Adrenal gland (tissue), 9 donors: ENCODE measurements at regions not wholly inside any gene's neighbourhood (a gene's known extent, or its start where the extent isn't known, plus 50 kb on each side); places are given as distances from the start of the nearest gene placed in this dataset.

ENCODE experiments used
- DNase-seq, 7 donors: peaks; one replicate each; pipeline ENCODE4 v3.0.0-alpha.2; 2019 to 2020
- H3K27ac ChIP-seq, 5 donors: fragments of 200-600 bp; sonication (generic) in 4 of 5; 1 replicate in 3 of 5; 2 replicates in 2 of 5; pipeline versions ENCODE4 v1.5.1 to v1.8.0; 2016 to 2020; ENCODE audit warnings: mild to moderate bottlenecking in 1 of 5
- H3K27me3 ChIP-seq: fragments of 200-600 bp; 2 replicates; pipeline ENCODE4 v1.8.0; 2021
- H3K36me3 ChIP-seq, 2 donors: fragments of 200-600 bp; replicated peaks in 1 of 2; 1 replicate in 1 of 2; 2 replicates in 1 of 2; pipeline versions ENCODE4 v1.5.1 to v1.8.0; 2018 to 2022
- H3K4me1 ChIP-seq, 2 donors: fragments of 200-600 bp; replicated peaks in 1 of 2; 1 replicate in 1 of 2; 2 replicates in 1 of 2; pipeline versions ENCODE4 v1.5.1 to v1.8.0; 2018 to 2021
- H3K4me3 ChIP-seq, 4 donors: fragments of 200-600 bp; sonication (generic) in 3 of 4; one replicate each; pipeline ENCODE4 v1.5.1; 2016 to 2018
- H3K9me3 ChIP-seq, 3 donors: fragments of 200-600 bp; sonication (generic) in 1 of 3; replicated peaks in 1 of 3; 1 replicate in 2 of 3; 2 replicates in 1 of 3; pipeline versions ENCODE4 v1.5.1 to v1.8.0; 2016 to 2021
- POLR2A ChIP-seq, 2 donors: fragments of 450-650 bp; IDR thresholded peaks; one replicate each; pipeline ENCODE4 v1.6.1; 2017; ENCODE audit warnings: antibody characterized with exemption in 2 of 2, mild to moderate bottlenecking in 2 of 2, moderate library complexity in 1 of 2
- WGBS, 4 donors: extraction: QIAGEN DNeasy Blood & Tissue Kit in 2 of 4; methylation state at CpG; one replicate each; pipeline versions ENCODE4 v1.1.5 to v1.1.7; 2013 to 2017; 5-methylcytosine and 5-hydroxymethylcytosine counted together
- intact Hi-C, 2 donors: fragments of 100-400 bp; cut with DNase I; formaldehyde crosslinking; loops; one replicate each; pipeline versions ENCODE4 v1.14.1 to v1.15.0; 2022 to 2023
- TF ChIP-seq, protein P1 (sequence below), 6 experiments: fragments of 450-650 bp in 4 of 6; fragments of 200-600 bp in 2 of 6; sonication (generic) in 1 of 6; IDR thresholded peaks; 1 replicate in 5 of 6; 2 replicates in 1 of 6; pipeline versions ENCODE4 v1.5.1 to v1.8.0; 2016 to 2021; ENCODE audit warnings: antibody characterized with exemption in 6 of 6, mild to moderate bottlenecking in 2 of 6, moderate library complexity in 1 of 6
- donor health status: healthy with polysubstance abuse.
- donor health status: Bipolar disorder and iron deficiency.
- donor health status: DM: yes; HTN: yes; CAD: no.
- donor health status: DM: no; HTN: no; CAD: no.
- donor health status: DM: no; HTN: no; CAD: no.

DNA sequence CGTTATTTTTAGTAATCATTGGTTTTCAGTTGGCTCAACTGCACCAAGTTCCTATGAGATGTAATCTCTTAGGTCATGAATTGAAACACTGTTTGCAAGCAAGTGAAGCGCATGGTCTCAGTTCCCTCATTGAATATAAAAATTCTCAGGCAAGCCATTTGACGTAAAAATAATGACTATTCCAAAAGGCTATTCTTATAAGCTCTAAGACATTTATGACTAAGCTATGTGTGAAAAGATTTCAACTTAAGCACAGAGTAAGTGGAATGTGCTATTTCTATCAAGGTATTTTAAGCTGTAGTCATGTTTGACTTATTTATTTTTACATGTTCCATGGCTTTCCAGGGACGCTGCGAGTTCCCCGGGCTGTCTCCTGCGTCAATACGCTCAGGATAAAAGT lies 248.5 kb downstream of the THBS2 start:
- intact Hi-C loops, result no loop called here
- DNase-seq, result no peak
- Histone ChIP-seq H3K27me3 (no peaks in the 10 kb centered on the region), H3K27ac (no peak overlapping the region), H3K4me3 (no peak overlapping the region), H3K4me1 (no peaks in the 10 kb centered on the region), H3K36me3 (no peaks in the 10 kb centered on the region), H3K9me3 (no peaks in the 10 kb centered on the region)
- no peak for TF ChIP-seq POLR2A (IDR thresholded peaks at IDR 0.05)
- TF ChIP-seq, protein P1, sequence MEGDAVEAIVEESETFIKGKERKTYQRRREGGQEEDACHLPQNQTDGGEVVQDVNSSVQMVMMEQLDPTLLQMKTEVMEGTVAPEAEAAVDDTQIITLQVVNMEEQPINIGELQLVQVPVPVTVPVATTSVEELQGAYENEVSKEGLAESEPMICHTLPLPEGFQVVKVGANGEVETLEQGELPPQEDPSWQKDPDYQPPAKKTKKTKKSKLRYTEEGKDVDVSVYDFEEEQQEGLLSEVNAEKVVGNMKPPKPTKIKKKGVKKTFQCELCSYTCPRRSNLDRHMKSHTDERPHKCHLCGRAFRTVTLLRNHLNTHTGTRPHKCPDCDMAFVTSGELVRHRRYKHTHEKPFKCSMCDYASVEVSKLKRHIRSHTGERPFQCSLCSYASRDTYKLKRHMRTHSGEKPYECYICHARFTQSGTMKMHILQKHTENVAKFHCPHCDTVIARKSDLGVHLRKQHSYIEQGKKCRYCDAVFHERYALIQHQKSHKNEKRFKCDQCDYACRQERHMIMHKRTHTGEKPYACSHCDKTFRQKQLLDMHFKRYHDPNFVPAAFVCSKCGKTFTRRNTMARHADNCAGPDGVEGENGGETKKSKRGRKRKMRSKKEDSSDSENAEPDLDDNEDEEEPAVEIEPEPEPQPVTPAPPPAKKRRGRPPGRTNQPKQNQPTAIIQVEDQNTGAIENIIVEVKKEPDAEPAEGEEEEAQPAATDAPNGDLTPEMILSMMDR (IDR thresholded peaks at IDR 0.05), result no peak
- WGBS, 4 donors, result 81 to 91% (median 84%) methylated on average over 8 of the region's 8 CpGs

DNA sequence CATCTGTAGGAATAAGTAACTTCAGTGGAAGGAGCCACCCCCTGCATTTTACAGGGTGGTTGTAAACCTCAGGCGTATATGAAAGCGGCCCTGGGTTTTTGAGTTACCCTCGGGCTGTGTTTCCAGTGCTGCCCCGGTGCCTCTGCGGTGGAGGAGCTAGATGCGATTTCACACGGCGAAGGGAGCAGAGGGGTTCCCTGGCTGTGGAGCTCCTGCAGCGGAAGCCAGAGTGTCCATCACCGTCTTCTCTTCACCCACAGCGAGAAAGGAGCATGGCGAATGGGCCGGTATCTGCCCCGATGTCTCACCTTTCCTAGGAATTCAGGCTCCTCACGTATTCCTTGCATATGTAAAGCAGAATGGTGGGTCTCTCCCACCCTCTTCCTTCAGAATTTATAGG lies 253.6 kb downstream of the THBS2 start:
- no peaks in the 10 kb centered on the region for H3K4me1 ChIP-seq
- DNase-seq, result no peak
- H3K9me3 ChIP-seq, result no peaks in the 10 kb centered on the region
- intact Hi-C loops, result no loop called here
- H3K27ac ChIP-seq, result no peak overlapping the region
- 92 to 96% (median 94%) methylated on average over 13 to 15 of the region's 15 CpGs for WGBS, 4 donors
- no peak for TF ChIP-seq POLR2A (IDR thresholded peaks at IDR 0.05)
- no peaks in the 10 kb centered on the region for H3K36me3 ChIP-seq
- H3K4me3 ChIP-seq, result no peak overlapping the region
- no peaks in the 10 kb centered on the region for H3K27me3 ChIP-seq

DNA sequence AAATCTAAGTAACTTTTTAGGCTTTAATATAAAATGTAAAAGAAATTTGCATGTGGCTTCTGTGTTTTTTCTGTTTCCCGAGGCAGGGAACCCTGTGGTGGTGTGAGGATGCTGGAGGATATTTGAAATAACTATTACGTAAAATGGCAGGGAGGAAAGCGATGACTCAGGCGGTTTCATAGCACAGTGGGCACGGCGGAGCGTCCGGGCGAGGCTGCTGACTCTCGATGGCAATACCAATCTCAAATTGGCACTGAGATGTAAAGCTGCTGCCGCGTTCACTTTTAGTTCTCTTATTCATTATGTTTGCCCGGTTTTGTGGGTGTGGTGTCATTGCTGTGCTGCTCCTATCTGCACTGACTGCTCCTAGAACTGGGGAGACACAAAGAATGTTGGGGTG lies 254.3 kb downstream of the THBS2 start:
- no peaks in the 10 kb centered on the region for H3K4me1 ChIP-seq
- TF ChIP-seq, protein P1 (IDR thresholded peaks at IDR 0.05), result no peak
- TF ChIP-seq POLR2A (IDR thresholded peaks at IDR 0.05), result no peak
- H3K27ac ChIP-seq, result no peak overlapping the region
- 88 to 92% (median 89%) methylated on average over 13 of the region's 13 CpGs for WGBS, 4 donors
- intact Hi-C loops, result no loop called here
- H3K36me3 ChIP-seq, result no peaks in the 10 kb centered on the region
- H3K27me3 ChIP-seq, result no peaks in the 10 kb centered on the region
- no peak for DNase-seq
- H3K4me3 ChIP-seq, result no peak overlapping the region
- H3K9me3 ChIP-seq, result no peaks in the 10 kb centered on the region

DNA sequence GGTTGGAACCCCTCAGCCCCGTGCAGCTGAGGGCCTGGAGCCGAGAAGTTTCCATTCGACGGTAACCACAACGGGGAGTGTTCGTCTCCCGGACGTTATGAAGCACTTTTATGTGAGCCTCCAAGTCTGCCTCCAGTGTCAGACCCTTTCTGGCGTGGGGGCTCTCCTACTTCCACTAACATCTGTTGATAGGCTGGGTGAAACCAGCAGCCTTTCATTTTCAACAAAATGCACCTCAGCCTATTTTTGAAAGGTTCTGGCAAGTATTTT lies 257.4 kb downstream of the THBS2 start:
- Histone ChIP-seq H3K36me3 (no peaks in the 10 kb centered on the region), H3K9me3 (no peaks in the 10 kb centered on the region), H3K27me3 (no peaks in the 10 kb centered on the region), H3K4me3 (no peak overlapping the region), H3K27ac (no peak overlapping the region), H3K4me1 (no peaks in the 10 kb centered on the region)
- TF ChIP-seq POLR2A (IDR thresholded peaks at IDR 0.05), result no peak
- TF ChIP-seq, protein P1 (IDR thresholded peaks at IDR 0.05), result no peak
- WGBS, 4 donors, result 85 to 90% (median 89%) methylated on average over 9 of the region's 9 CpGs
- intact Hi-C loops, result no loop called here
- DNase-seq, result no peak

DNA sequence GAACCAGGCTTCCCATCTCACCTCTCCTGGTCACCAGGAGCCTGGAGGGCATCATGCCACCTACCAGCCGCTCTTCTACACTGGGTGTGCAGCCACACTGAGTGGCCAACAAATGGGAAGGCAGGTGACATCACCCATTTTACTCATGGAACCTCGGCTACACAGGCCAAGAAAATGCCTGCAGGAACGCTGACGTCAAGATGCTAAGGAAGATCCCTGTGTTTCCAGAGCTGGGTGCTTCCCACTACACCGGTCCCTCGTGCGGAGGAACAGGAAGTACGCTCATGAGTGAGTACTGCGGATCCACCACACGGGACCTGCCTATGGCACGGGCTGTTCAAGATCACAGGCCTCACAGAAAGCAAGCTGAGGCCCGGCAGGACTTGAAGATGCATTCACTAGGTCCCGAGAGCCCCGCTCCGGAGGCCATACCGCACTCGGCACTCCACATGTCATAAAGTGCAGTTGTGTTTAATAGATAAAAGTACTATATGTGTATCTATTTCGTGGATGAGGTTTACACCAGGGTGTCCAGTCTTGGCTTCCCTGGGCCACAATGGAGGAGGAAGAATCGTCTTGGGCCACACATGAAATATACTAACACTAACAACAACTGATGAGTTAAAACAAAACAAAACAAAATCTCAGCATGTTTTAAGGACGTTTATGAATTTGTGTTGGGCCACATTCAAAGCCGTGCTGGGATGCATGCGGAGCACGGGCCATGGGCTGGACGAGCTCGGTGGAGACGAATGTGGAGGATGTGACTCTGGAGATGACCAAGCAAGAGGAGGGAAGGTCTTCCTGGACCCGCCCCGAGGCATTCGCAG lies 257.9 kb downstream of the THBS2 start:
- Histone ChIP-seq H3K9me3 (no peaks in the 10 kb centered on the region), H3K4me1 (no peaks in the 10 kb centered on the region), H3K27me3 (no peaks in the 10 kb centered on the region), H3K36me3 (no peaks in the 10 kb centered on the region), H3K4me3 (no peak overlapping the region), H3K27ac (no peak overlapping the region)
- no peak for DNase-seq
- WGBS, 4 donors, result 87 to 92% (median 91%) methylated on average over 22 to 29 of the region's 29 CpGs
- TF ChIP-seq, protein P1 (IDR thresholded peaks at IDR 0.05), result no peak
- no peak for TF ChIP-seq POLR2A (IDR thresholded peaks at IDR 0.05)
- intact Hi-C loops, result no loop called here
